Activated CD4-positive, alpha-beta T cell treated with anti-CD3 and anti-CD28 coated beads, Interleukin-2, amount 10 ng/mL, durations not matched to agents 7 days and 5 days (primary cell): ENCODE measurements at regions not wholly inside any gene's neighbourhood (a gene's known extent, or its start where the extent isn't known, plus 50 kb on each side); places are given as distances from the start of the nearest gene placed in this dataset.

Experiments
- CTCF ChIA-PET: fragments of 350-600 bp; sonication (Branson Sonifier 250); formaldehyde crosslinking; loops from one replicate; lab custom pipeline; 2021; ENCODE audit warnings: antibody characterized with exemption; lab: Charles Lee
- POLR2A ChIA-PET: fragments of 350-600 bp; sonication (Branson Sonifier 250); formaldehyde crosslinking; loops from one replicate; lab custom pipeline; 2021; ENCODE audit warnings: antibody characterized with exemption; lab: Charles Lee
- DNase-seq: peaks from one replicate; pipeline ENCODE4 v3.0.0-alpha.2; 2020
- H3K27ac Mint-ChIP-seq: one replicate; pipeline ENCODE4 v1.8.0; 2021; ENCODE audit warnings: mild to moderate bottlenecking, moderate library complexity, mixed read lengths
- H3K27me3 Mint-ChIP-seq: one replicate; pipeline ENCODE4 v1.8.0; 2021; ENCODE audit warnings: mixed read lengths
- H3K36me3 Mint-ChIP-seq: one replicate; pipeline ENCODE4 v1.8.0; 2021; ENCODE audit warnings: low read depth, mixed read lengths
- H3K4me1 Mint-ChIP-seq: one replicate; pipeline ENCODE4 v1.8.0; 2021; ENCODE audit warnings: mixed read lengths
- H3K4me3 Mint-ChIP-seq: one replicate; pipeline ENCODE4 v1.8.0; 2021; ENCODE audit warnings: mild to moderate bottlenecking, moderate library complexity, mixed read lengths
- H3K9me3 Mint-ChIP-seq: one replicate; pipeline ENCODE4 v1.8.0; 2021; ENCODE audit warnings: mixed read lengths

GRCh38 chr6:22888163-22888752 is 318.9 kb downstream of the HDGFL1 start:
- no peaks in the 10 kb centered on the region for H3K4me1 Mint-ChIP-seq
- H3K27me3 Mint-ChIP-seq, result no peaks in the 10 kb centered on the region
- ChIA-PET CTCF (no interaction called here), POLR2A (interaction anchor here (0.6 kb wide), 1 partner anchor 327 kb away, joined by 3 read pairs; no protein-coding TSS in a partner anchor)
- no peaks in the 10 kb centered on the region for H3K36me3 Mint-ChIP-seq
- no peak for DNase-seq
- no peak overlapping the region for H3K27ac Mint-ChIP-seq
- no peak overlapping the region for H3K4me3 Mint-ChIP-seq
- H3K9me3 Mint-ChIP-seq, result no peaks in the 10 kb centered on the region

GRCh38 chr6:22891934-22892333 is 322.6 kb downstream of the HDGFL1 start:
- Mint-ChIP-seq H3K27ac (no peak overlapping the region), H3K4me3 (no peak overlapping the region), H3K9me3 (no peaks in the 10 kb centered on the region), H3K36me3 (no peaks in the 10 kb centered on the region), H3K27me3 (no peaks in the 10 kb centered on the region), H3K4me1 (no peaks in the 10 kb centered on the region)
- ChIA-PET POLR2A (no interaction called here), CTCF (interaction anchor here (0.6 kb wide), 1 partner anchor 15 kb away, joined by 4 read pairs; no protein-coding TSS in a partner anchor)
- no peak for DNase-seq

GRCh38 chr6:22892452-22892851 is 323.1 kb downstream of the HDGFL1 start:
- no peak for DNase-seq
- Mint-ChIP-seq H3K4me1 (no peaks in the 10 kb centered on the region), H3K27me3 (no peaks in the 10 kb centered on the region), H3K4me3 (no peak overlapping the region), H3K27ac (no peak overlapping the region), H3K9me3 (no peaks in the 10 kb centered on the region), H3K36me3 (no peaks in the 10 kb centered on the region)
- ChIA-PET POLR2A (no interaction called here), CTCF (no interaction called here)

- H3K27me3 Mint-ChIP-seq, result no peaks in the 10 kb centered on the region
- no peak overlapping the region for H3K4me3 Mint-ChIP-seq
- H3K27ac Mint-ChIP-seq, result no peak overlapping the region
- H3K4me1 Mint-ChIP-seq, result no peaks in the 10 kb centered on the region
- no peaks in the 10 kb centered on the region for H3K36me3 Mint-ChIP-seq
- POLR2A ChIA-PET, result no interaction called here
- no peak for DNase-seq
- CTCF ChIA-PET, result no interaction called here
- no peaks in the 10 kb centered on the region for H3K9me3 Mint-ChIP-seq
These were observed 327.3 kb downstream of the HDGFL1 start for GRCh38 chr6:22896696-22897095.

- DNase-seq, result no peak
- POLR2A ChIA-PET, result no interaction called here
- CTCF ChIA-PET, result no interaction called here
- no peaks in the 10 kb centered on the region for H3K36me3 Mint-ChIP-seq
- H3K4me1 Mint-ChIP-seq, result no peaks in the 10 kb centered on the region
- no peak overlapping the region for H3K27ac Mint-ChIP-seq
- no peak overlapping the region for H3K4me3 Mint-ChIP-seq
- no peaks in the 10 kb centered on the region for H3K27me3 Mint-ChIP-seq
- H3K9me3 Mint-ChIP-seq, result no peaks in the 10 kb centered on the region
These were observed 330.1 kb downstream of the HDGFL1 start for GRCh38 chr6:22899426-22899825.

- Mint-ChIP-seq H3K27me3 (no peaks in the 10 kb centered on the region), H3K4me3 (no peak overlapping the region), H3K27ac (no peak overlapping the region), H3K4me1 (no peaks in the 10 kb centered on the region), H3K9me3 (peaks cover 2% of the 10 kb centered on the region), H3K36me3 (no peaks in the 10 kb centered on the region)
- ChIA-PET POLR2A (no interaction called here), CTCF (no interaction called here)
- DNase-seq, result no peak
These were observed 334.5 kb downstream of the HDGFL1 start for GRCh38 chr6:22903826-22904225.

- ChIA-PET CTCF (no interaction called here), POLR2A (no interaction called here)
- Mint-ChIP-seq H3K27ac (no peak overlapping the region), H3K9me3 (peaks cover 2% of the 10 kb centered on the region), H3K4me1 (no peaks in the 10 kb centered on the region), H3K4me3 (no peak overlapping the region), H3K27me3 (no peaks in the 10 kb centered on the region), H3K36me3 (no peaks in the 10 kb centered on the region)
- no peak for DNase-seq
These were observed 335.1 kb downstream of the HDGFL1 start for GRCh38 chr6:22904431-22904830.

- H3K27ac Mint-ChIP-seq, result no peak overlapping the region
- POLR2A ChIA-PET, result no interaction called here
- no peaks in the 10 kb centered on the region for H3K36me3 Mint-ChIP-seq
- peaks cover 2% of the 10 kb centered on the region for H3K9me3 Mint-ChIP-seq
- no peaks in the 10 kb centered on the region for H3K4me1 Mint-ChIP-seq
- no peak for DNase-seq
- no peak overlapping the region for H3K4me3 Mint-ChIP-seq
- H3K27me3 Mint-ChIP-seq, result no peaks in the 10 kb centered on the region
- CTCF ChIA-PET, result no interaction called here
These were observed 336.8 kb downstream of the HDGFL1 start for GRCh38 chr6:22906091-22906549.

- POLR2A ChIA-PET, result no interaction called here
- Mint-ChIP-seq H3K9me3 (peaks cover 2% of the 10 kb centered on the region), H3K4me1 (no peaks in the 10 kb centered on the region), H3K4me3 (no peak overlapping the region), H3K27ac (no peak overlapping the region), H3K27me3 (no peaks in the 10 kb centered on the region), H3K36me3 (no peaks in the 10 kb centered on the region)
- DNase-seq, result no peak
- CTCF ChIA-PET, result interaction anchor here (0.6 kb wide), 1 partner anchor 15 kb away, joined by 4 read pairs; no protein-coding TSS in a partner anchor
These were observed 337.7 kb downstream of the HDGFL1 start for GRCh38 chr6:22907085-22907484.

GRCh38 chr6:22910370-22910769 is 341.0 kb downstream of the HDGFL1 start:
- no peak for DNase-seq
- Mint-ChIP-seq H3K27me3 (peaks cover 2% of the 10 kb centered on the region), H3K27ac (no peak overlapping the region), H3K4me3 (no peak overlapping the region), H3K9me3 (no peaks in the 10 kb centered on the region), H3K4me1 (no peaks in the 10 kb centered on the region), H3K36me3 (no peaks in the 10 kb centered on the region)
- POLR2A ChIA-PET, result no interaction called here
- CTCF ChIA-PET, result no interaction called here

- Mint-ChIP-seq H3K4me3 (no peak overlapping the region), H3K4me1 (no peaks in the 10 kb centered on the region), H3K9me3 (no peaks in the 10 kb centered on the region), H3K27ac (no peak overlapping the region), H3K36me3 (no peaks in the 10 kb centered on the region), H3K27me3 (peaks cover 2% of the 10 kb centered on the region)
- DNase-seq, result no peak
- POLR2A ChIA-PET, result no interaction called here
- CTCF ChIA-PET, result no interaction called here
These were observed 344.2 kb downstream of the HDGFL1 start for GRCh38 chr6:22913612-22914011.

GRCh38 chr6:22917344-22917743 is 348.0 kb downstream of the HDGFL1 start:
- no peaks in the 10 kb centered on the region for H3K36me3 Mint-ChIP-seq
- H3K9me3 Mint-ChIP-seq, result no peaks in the 10 kb centered on the region
- H3K27me3 Mint-ChIP-seq, result peaks cover 2% of the 10 kb centered on the region
- ChIA-PET CTCF (no interaction called here), POLR2A (no interaction called here)
- no peaks in the 10 kb centered on the region for H3K4me1 Mint-ChIP-seq
- no peak overlapping the region for H3K27ac Mint-ChIP-seq
- H3K4me3 Mint-ChIP-seq, result no peak overlapping the region
- DNase-seq, result no peak

GRCh38 chr6:22921828-22922227 is 352.5 kb downstream of the HDGFL1 start:
- Mint-ChIP-seq H3K36me3 (no peaks in the 10 kb centered on the region), H3K27me3 (no peaks in the 10 kb centered on the region), H3K4me1 (no peaks in the 10 kb centered on the region), H3K4me3 (no peak overlapping the region), H3K9me3 (no peaks in the 10 kb centered on the region), H3K27ac (no peak overlapping the region)
- ChIA-PET POLR2A (no interaction called here), CTCF (no interaction called here)
- no peak for DNase-seq

- DNase-seq, result no peak
- H3K27ac Mint-ChIP-seq, result no peak overlapping the region
- no peak overlapping the region for H3K4me3 Mint-ChIP-seq
- CTCF ChIA-PET, result no interaction called here
- H3K27me3 Mint-ChIP-seq, result no peaks in the 10 kb centered on the region
- no peaks in the 10 kb centered on the region for H3K36me3 Mint-ChIP-seq
- no peaks in the 10 kb centered on the region for H3K9me3 Mint-ChIP-seq
- POLR2A ChIA-PET, result no interaction called here
- peaks cover 5% of the 10 kb centered on the region for H3K4me1 Mint-ChIP-seq
These were observed 356.0 kb downstream of the HDGFL1 start for GRCh38 chr6:22925304-22925835.
